GM13976 (cell line): ENCODE measurements at regions not wholly inside any gene's neighbourhood (a gene's known extent, or its start where the extent isn't known, plus 50 kb on each side); places are given as distances from the start of the nearest gene placed in this dataset.

ENCODE experiments used
- DNase-seq: peaks from one replicate; pipeline ENCODE4 v3.0.0; 2012; ENCODE audit warnings: low spot score
- in situ Hi-C: fragments of 300-500 bp; cut with MboI; formaldehyde crosslinking; loops from one replicate; pipeline ENCODE4 v1.12.0; 2022; ENCODE audit warnings: low sequenced_read_pairs, mixed read lengths, inconsistent platforms; ENCODE audit not compliant: unreplicated experiment
- TF ChIP-seq, protein P1 (sequence below): IDR thresholded peaks from 2 replicates; pipeline ENCODE4 v1.5.1; 2012; ENCODE audit warnings: borderline replicate concordance, mild to moderate bottlenecking; ENCODE audit not compliant: insufficient read depth; ENCODE audit errors: extremely low read depth, missing control alignments, control extremely low read depth

DNA sequence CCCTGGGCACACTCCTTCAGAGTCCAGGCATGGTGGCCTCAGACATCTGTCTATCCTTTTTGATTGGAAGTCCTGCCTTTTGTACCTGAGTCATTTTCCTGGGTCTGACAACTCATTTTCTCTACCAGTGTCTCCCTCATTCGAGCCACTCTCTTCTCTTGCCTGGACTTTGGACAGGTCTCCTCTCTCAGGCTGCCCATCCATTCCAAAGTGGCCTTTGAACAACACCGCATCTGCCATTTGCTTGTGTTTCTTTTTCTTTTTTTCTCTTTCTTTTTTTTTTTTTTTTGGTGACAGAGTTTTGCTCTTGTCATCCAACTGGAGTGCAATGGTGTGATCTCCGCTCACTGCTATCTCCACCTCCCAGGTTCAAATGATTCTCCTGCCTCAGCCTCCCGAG is 142.1 kb upstream of the COBL start:
- TF ChIP-seq, protein P1, sequence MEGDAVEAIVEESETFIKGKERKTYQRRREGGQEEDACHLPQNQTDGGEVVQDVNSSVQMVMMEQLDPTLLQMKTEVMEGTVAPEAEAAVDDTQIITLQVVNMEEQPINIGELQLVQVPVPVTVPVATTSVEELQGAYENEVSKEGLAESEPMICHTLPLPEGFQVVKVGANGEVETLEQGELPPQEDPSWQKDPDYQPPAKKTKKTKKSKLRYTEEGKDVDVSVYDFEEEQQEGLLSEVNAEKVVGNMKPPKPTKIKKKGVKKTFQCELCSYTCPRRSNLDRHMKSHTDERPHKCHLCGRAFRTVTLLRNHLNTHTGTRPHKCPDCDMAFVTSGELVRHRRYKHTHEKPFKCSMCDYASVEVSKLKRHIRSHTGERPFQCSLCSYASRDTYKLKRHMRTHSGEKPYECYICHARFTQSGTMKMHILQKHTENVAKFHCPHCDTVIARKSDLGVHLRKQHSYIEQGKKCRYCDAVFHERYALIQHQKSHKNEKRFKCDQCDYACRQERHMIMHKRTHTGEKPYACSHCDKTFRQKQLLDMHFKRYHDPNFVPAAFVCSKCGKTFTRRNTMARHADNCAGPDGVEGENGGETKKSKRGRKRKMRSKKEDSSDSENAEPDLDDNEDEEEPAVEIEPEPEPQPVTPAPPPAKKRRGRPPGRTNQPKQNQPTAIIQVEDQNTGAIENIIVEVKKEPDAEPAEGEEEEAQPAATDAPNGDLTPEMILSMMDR: no peak
- in situ Hi-C loops: no loop called here
- no peak for DNase-seq

GRCh38 chr7:51457079-51457478 is 140.5 kb upstream of the COBL start:
- in situ Hi-C loops: no loop called here
- TF ChIP-seq, protein P1: no peak
- DNase-seq: no peak

GRCh38 chr7:51456431-51457060 is 139.9 kb upstream of the COBL start:
- TF ChIP-seq, protein P1: no peak
- in situ Hi-C loops: no loop called here
- no peak for DNase-seq

DNA sequence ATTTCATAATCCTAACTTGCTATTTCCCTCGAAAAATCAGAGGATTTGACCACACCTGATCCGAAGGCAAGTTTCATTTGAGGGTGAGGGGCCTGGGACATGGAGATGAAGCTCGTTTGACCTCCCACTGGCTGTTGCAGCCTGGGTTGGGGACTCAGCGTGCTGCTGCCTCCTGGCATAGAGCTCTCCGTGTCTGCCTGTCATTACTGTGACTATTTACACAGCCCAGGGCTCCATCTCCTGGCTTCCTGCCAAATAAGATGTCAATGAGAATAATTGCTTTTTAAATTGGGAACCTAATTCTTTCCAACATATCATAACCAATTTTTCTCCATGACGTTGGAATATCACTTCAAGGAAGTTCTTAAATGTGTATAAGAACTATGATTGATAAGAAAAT is 139.3 kb upstream of the COBL start:
- no peak for DNase-seq
- in situ Hi-C loops: no loop called here
- TF ChIP-seq, protein P1: no peak

- TF ChIP-seq, protein P1: no peak
- in situ Hi-C loops: no loop called here
- no peak for DNase-seq
Measured at GRCh38 chr7:51455513-51455912, 138.9 kb upstream of the COBL start.

GRCh38 chr7:51455086-51455485 is 138.5 kb upstream of the COBL start:
- DNase-seq: no peak
- in situ Hi-C loops: no loop called here
- TF ChIP-seq, protein P1: no peak
